GM12872 (cell line): ENCODE measurements at regions not wholly inside any gene's neighbourhood (a gene's known extent, or its start where the extent isn't known, plus 50 kb on each side); places are given as distances from the start of the nearest gene placed in this dataset.

ENCODE experiments used
- CTCF ChIP-seq: IDR thresholded peaks from 3 replicates; pipeline ENCODE4 v1.5.1; 2011; ENCODE audit warnings: low read depth, mild to moderate bottlenecking, low read length, moderate library complexity; ENCODE audit not compliant: insufficient read depth

- no peak for TF ChIP-seq CTCF
Observed at GRCh38 chr21:14877581-14878228, 187.1 kb downstream of the NRIP1 start.

GRCh38 chr21:14876524-14876840 lies 188.3 kb downstream of the NRIP1 start:
- TF ChIP-seq CTCF, result no peak

GRCh38 chr21:14875704-14876523 lies 188.9 kb downstream of the NRIP1 start:
- TF ChIP-seq CTCF, result no peak

GRCh38 chr21:14875186-14875585 lies 189.6 kb downstream of the NRIP1 start:
- TF ChIP-seq CTCF, result no peak

GRCh38 chr21:14874379-14874778 lies 190.4 kb downstream of the NRIP1 start:
- TF ChIP-seq CTCF, result no peak

- no peak for TF ChIP-seq CTCF
Observed at GRCh38 chr21:14871861-14872260, 192.9 kb downstream of the NRIP1 start.

GRCh38 chr21:14870853-14871149 lies 194.0 kb downstream of the NRIP1 start:
- no peak for TF ChIP-seq CTCF
